GM19043 (cell line): ENCODE measurements at regions not wholly inside any gene's neighbourhood (a gene's known extent, or its start where the extent isn't known, plus 50 kb on each side); places are given as distances from the start of the nearest gene placed in this dataset.
"Not testable (repeated sequence)": the region's sequence is repeated elsewhere in the genome, so short reads cannot be mapped to it uniquely, and the experiment has no call there.

ENCODE experiments used
- ATAC-seq: cut with Tn5 transposase; IDR thresholded peaks from one replicate; pipeline ENCODE4 v1.9.1; 2021; ENCODE audit warnings: low read depth; ENCODE audit not compliant: unreplicated experiment

GRCh38 chr6:57708061-57708460 lies 390.6 kb downstream of the PRIM2 start:
- ATAC-seq: not testable (repeated sequence)

GRCh38 chr6:57722546-57722945 lies 405.1 kb downstream of the PRIM2 start:
- ATAC-seq: not testable (repeated sequence)

- ATAC-seq: not testable (repeated sequence)
These were observed 406.5 kb downstream of the PRIM2 start for GRCh38 chr6:57723815-57724401.

- not testable (repeated sequence) for ATAC-seq
These were observed 412.0 kb downstream of the PRIM2 start for GRCh38 chr6:57729407-57729806.

GRCh38 chr6:57730726-57731125 lies 413.3 kb downstream of the PRIM2 start:
- ATAC-seq: not testable (repeated sequence)

GRCh38 chr6:57747716-57748115 lies 430.3 kb downstream of the PRIM2 start:
- ATAC-seq: not testable (repeated sequence)

- ATAC-seq: not testable (repeated sequence)
These were observed 442.4 kb downstream of the PRIM2 start for GRCh38 chr6:57759850-57760249.

- not testable (repeated sequence) for ATAC-seq
These were observed 475.4 kb downstream of the PRIM2 start for GRCh38 chr6:57792720-57793397.

GRCh38 chr6:57793398-57793762 lies 475.9 kb downstream of the PRIM2 start:
- not testable (repeated sequence) for ATAC-seq

GRCh38 chr6:57799703-57800479 lies 482.5 kb downstream of the PRIM2 start:
- ATAC-seq: not testable (repeated sequence)

- not testable (repeated sequence) for ATAC-seq
These were observed 491.2 kb downstream of the PRIM2 start for GRCh38 chr6:57808581-57808980.

GRCh38 chr6:57809454-57809853 lies 492.0 kb downstream of the PRIM2 start:
- ATAC-seq: not testable (repeated sequence)

GRCh38 chr6:57813271-57814075 lies 496.0 kb downstream of the PRIM2 start:
- ATAC-seq: not testable (repeated sequence)

GRCh38 chr6:57815826-57816225 lies 498.4 kb downstream of the PRIM2 start:
- not testable (repeated sequence) for ATAC-seq

GRCh38 chr6:57821325-57821724 lies 503.9 kb downstream of the PRIM2 start:
- ATAC-seq: not testable (repeated sequence)

GRCh38 chr6:57822448-57822847 lies 505.0 kb downstream of the PRIM2 start:
- not testable (repeated sequence) for ATAC-seq

GRCh38 chr6:57822896-57823358 lies 505.5 kb downstream of the PRIM2 start:
- ATAC-seq: no peak

- ATAC-seq: not testable (repeated sequence)
These were observed 520.3 kb downstream of the PRIM2 start for GRCh38 chr6:57837622-57838209.

- not testable (repeated sequence) for ATAC-seq
These were observed 524.1 kb downstream of the PRIM2 start for GRCh38 chr6:57841551-57841950.
